Hepatocyte (in vitro differentiated cells): ENCODE measurements at regions not wholly inside any gene's neighbourhood (a gene's known extent, or its start where the extent isn't known, plus 50 kb on each side); places are given as distances from the start of the nearest gene placed in this dataset.

Experiments used
- CTCF ChIP-seq: fragments of 200-600 bp; sonication (generic); IDR thresholded peaks from 2 replicates; pipeline ENCODE4 v1.5.1; 2016; ENCODE audit warnings: antibody characterized with exemption, mild to moderate bottlenecking; ENCODE audit not compliant: poor library complexity
- EZH2 ChIP-seq: fragments of 200-600 bp; sonication (generic); IDR thresholded peaks from 2 replicates; pipeline ENCODE4 v1.6.1; 2016; ENCODE audit warnings: antibody characterized with exemption, mild to moderate bottlenecking, borderline replicate concordance
- EZH2phosphoT487 ChIP-seq: fragments of 200-600 bp; sonication (generic); IDR thresholded peaks from one replicate; pipeline ENCODE4 v1.6.1; 2018; ENCODE audit warnings: antibody characterized with exemption, mild to moderate bottlenecking, low read depth, moderate library complexity; ENCODE audit not compliant: unreplicated experiment, severe bottlenecking

- TF ChIP-seq EZH2 (no peak), CTCF (no peak), EZH2phosphoT487 (no peak)
Observed at GRCh38 chr10:35844686-35845085, 202.6 kb upstream of the FZD8 start.
